Upper lobe of left lung (tissue), 6 donors: ENCODE measurements at regions not wholly inside any gene's neighbourhood (a gene's known extent, or its start where the extent isn't known, plus 50 kb on each side); places are given as distances from the start of the nearest gene placed in this dataset.
A peak's percentile ranks its signal among the peaks of the same experiment; 100 is the strongest.

Experiments used
- ATAC-seq, 2 donors: fragments of 200-7000 bp; cut with Tn5 transposase; one replicate each; pipeline ENCODE4 v1.9.1; 2022; ENCODE audit warnings: mild to moderate bottlenecking in 2 of 2, moderate library complexity in 2 of 2; ENCODE audit not compliant: low FRiP score in 2 of 2
- DNase-seq, 2 donors: peaks; one replicate each; pipeline ENCODE4 v3.0.0-alpha.2; 2019 to 2020
- H3K27ac ChIP-seq, 4 donors: fragments of 200-600 bp; sonication (generic); one replicate each; pipeline ENCODE4 v1.5.1; 2016 to 2019
- H3K27me3 ChIP-seq, 4 donors: fragments of 200-600 bp; sonication (generic); one replicate each; pipeline ENCODE4 v1.5.1; 2017 to 2019
- H3K36me3 ChIP-seq, 4 donors: fragments of 200-600 bp; sonication (generic); one replicate each; pipeline ENCODE4 v1.5.1; 2016 to 2019
- H3K4me1 ChIP-seq, 4 donors: fragments of 200-600 bp; sonication (generic); one replicate each; pipeline ENCODE4 v1.5.1; 2018 to 2019
- H3K4me3 ChIP-seq, 4 donors: fragments of 200-600 bp; sonication (generic); one replicate each; pipeline ENCODE4 v1.5.1; 2017 to 2019; ENCODE audit warnings: mild to moderate bottlenecking in 2 of 4, moderate library complexity in 1 of 4
- H3K9me3 ChIP-seq, 4 donors: fragments of 200-600 bp; sonication (generic); one replicate each; pipeline ENCODE4 v1.5.1; 2018 to 2019
- EP300 ChIP-seq, 4 donors: sonication (generic); formaldehyde crosslinking; IDR thresholded peaks; one replicate each; pipeline ENCODE4 v1.5.1; 2017; ENCODE audit warnings: antibody characterized with exemption in 4 of 4, control low read depth in 2 of 4
- POLR2A ChIP-seq, 4 donors: fragments of 450-650 bp; IDR thresholded peaks; one replicate each; pipeline ENCODE4 v1.5.1; 2016 to 2017; ENCODE audit warnings: antibody characterized with exemption in 4 of 4, mild to moderate bottlenecking in 2 of 4
- POLR2AphosphoS5 ChIP-seq, 2 donors: sonication (generic); formaldehyde crosslinking; IDR thresholded peaks; one replicate each; pipeline ENCODE4 v1.5.1; 2017; ENCODE audit warnings: antibody characterized with exemption in 2 of 2
- WGBS, 2 donors: methylation state at CpG; one replicate each; pipeline ENCODE4 v1.1.5; 2017 to 2018; 5-methylcytosine and 5-hydroxymethylcytosine counted together
- TF ChIP-seq, protein P1 (sequence below), 6 experiments: fragments of 450-650 bp in 4 of 6; fragments of 200-600 bp in 2 of 6; sonication (generic) in 2 of 6; IDR thresholded peaks; one replicate each; pipeline ENCODE4 v1.5.1; 2016 to 2019; ENCODE audit warnings: antibody characterized with exemption in 6 of 6
- donor health status: DM: no; HTN: no; CAD: no; lungs with moderate emphysema.
- donor health status: DM: no; HTN: yes; CAD: no; lungs with severe emphysema.

DNA sequence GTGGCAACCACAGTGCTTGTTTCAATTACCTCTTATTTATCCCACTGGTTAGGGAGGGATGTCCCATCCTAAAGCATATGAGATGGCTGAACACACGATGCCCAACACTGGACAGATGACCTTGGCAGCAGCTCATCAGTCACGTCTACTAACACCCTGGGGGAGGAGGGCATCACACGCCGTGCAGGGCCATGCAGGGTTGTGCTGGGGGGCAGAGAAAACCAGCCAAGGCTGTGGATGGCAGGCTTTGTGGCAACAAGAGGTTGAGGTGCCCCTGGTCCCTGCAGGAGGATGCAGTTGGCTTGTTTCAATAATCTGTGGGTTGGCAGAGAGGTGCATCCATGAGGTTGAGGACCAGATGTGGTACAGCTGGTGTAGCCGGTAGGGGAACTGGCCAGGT is 293.7 kb upstream of the SULF2 start:
- no peaks in the 10 kb centered on the region for H3K4me1 ChIP-seq
- H3K27ac ChIP-seq: no peak overlapping the region
- H3K27me3 ChIP-seq: no peaks in the 10 kb centered on the region
- no peaks in the 10 kb centered on the region for H3K36me3 ChIP-seq
- TF ChIP-seq EP300 (IDR thresholded peaks at IDR 0.05) (no peak), POLR2A (IDR thresholded peaks at IDR 0.05) (no peak), POLR2AphosphoS5 (IDR thresholded peaks at IDR 0.05) (no peak)
- TF ChIP-seq, protein P1, sequence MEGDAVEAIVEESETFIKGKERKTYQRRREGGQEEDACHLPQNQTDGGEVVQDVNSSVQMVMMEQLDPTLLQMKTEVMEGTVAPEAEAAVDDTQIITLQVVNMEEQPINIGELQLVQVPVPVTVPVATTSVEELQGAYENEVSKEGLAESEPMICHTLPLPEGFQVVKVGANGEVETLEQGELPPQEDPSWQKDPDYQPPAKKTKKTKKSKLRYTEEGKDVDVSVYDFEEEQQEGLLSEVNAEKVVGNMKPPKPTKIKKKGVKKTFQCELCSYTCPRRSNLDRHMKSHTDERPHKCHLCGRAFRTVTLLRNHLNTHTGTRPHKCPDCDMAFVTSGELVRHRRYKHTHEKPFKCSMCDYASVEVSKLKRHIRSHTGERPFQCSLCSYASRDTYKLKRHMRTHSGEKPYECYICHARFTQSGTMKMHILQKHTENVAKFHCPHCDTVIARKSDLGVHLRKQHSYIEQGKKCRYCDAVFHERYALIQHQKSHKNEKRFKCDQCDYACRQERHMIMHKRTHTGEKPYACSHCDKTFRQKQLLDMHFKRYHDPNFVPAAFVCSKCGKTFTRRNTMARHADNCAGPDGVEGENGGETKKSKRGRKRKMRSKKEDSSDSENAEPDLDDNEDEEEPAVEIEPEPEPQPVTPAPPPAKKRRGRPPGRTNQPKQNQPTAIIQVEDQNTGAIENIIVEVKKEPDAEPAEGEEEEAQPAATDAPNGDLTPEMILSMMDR (IDR thresholded peaks at IDR 0.05): no peak
- DNase-seq (no peak), ATAC-seq (no peak)
- no peaks in the 10 kb centered on the region for H3K9me3 ChIP-seq
- WGBS, 2 donors: 93% methylated on average over 5 of the region's 5 CpGs
- no peak overlapping the region for H3K4me3 ChIP-seq

DNA sequence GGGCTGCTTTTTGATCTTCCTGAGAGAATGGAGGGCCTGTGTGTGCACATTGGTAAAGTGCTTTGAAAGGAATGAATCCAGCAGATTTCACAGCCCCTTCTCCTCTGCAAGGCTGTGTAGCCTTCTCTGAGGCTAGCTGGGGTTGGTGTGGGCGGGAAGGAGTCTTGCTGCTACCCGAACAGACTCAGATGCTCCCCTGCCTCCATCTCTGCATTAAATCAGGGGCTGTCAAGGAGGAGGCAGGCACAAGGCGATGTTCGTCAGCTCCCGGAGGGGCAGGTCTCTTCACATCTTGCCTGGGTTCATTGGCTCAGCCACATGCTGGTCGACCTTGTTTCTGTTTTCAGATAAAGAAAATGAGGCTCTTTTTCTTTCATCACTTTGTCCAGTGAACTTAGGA is 291.5 kb upstream of the SULF2 start:
- no peak for ATAC-seq
- TF ChIP-seq EP300 (IDR thresholded peaks at IDR 0.05): no peak
- no peak for TF ChIP-seq POLR2A (IDR thresholded peaks at IDR 0.05)
- TF ChIP-seq, protein P1 (IDR thresholded peaks at IDR 0.05): no peak
- TF ChIP-seq POLR2AphosphoS5 (IDR thresholded peaks at IDR 0.05): no peak
- Histone ChIP-seq H3K4me1 (no peaks in the 10 kb centered on the region), H3K27me3 (no peaks in the 10 kb centered on the region), H3K36me3 (no peaks in the 10 kb centered on the region), H3K9me3 (no peaks in the 10 kb centered on the region), H3K27ac (no peak overlapping the region), H3K4me3 (no peak overlapping the region)
- DNase-seq: no peak
- WGBS, 2 donors: 75 to 84% methylated on average over 6 of the region's 6 CpGs

GRCh38 chr20:48076247-48076646 is 291.0 kb upstream of the SULF2 start:
- H3K4me3 ChIP-seq: no peak overlapping the region
- ATAC-seq: peak in 1 of 2 donors; percentile 54
- TF ChIP-seq POLR2AphosphoS5 (IDR thresholded peaks at IDR 0.05) (no peak), EP300 (IDR thresholded peaks at IDR 0.05) (no peak), POLR2A (IDR thresholded peaks at IDR 0.05) (no peak)
- TF ChIP-seq, protein P1 (IDR thresholded peaks at IDR 0.05): no peak
- no peak overlapping the region for H3K27ac ChIP-seq
- no peaks in the 10 kb centered on the region for H3K27me3 ChIP-seq
- no peaks in the 10 kb centered on the region for H3K9me3 ChIP-seq
- WGBS, 2 donors: 86 to 89% methylated on average over 10 to 11 of the region's 11 CpGs
- DNase-seq: no peak
- H3K36me3 ChIP-seq: no peaks in the 10 kb centered on the region
- no peaks in the 10 kb centered on the region for H3K4me1 ChIP-seq

DNA sequence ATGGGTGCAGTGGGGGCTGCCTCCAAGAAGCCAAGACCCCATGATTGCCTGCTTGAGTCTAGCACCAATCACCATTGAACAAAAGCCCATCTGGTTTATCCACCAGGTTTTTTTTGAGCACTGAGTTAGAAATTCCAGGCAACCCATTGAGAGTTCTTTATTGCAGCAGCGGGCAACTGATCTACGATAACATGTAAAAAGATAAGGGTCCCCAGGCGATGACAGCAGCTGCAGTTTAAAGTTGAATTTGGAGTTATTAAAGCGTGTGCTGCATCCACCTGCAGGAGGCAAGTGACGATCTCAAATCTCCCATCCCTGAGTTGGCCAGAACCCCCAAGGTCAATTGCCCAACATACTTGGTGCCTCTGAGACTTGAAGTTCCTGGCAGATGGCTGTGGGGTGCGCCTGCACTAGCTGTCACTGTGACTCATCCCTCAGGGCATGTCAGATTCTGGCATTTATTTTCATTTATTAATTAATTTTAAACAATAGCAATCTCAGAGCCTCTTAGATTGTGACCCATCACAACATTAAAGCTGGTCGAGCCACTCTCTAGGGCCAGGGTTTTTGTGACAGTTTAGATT is 290.4 kb upstream of the SULF2 start:
- TF ChIP-seq, protein P1 (IDR thresholded peaks at IDR 0.05): no peak
- TF ChIP-seq POLR2A (IDR thresholded peaks at IDR 0.05) (no peak), POLR2AphosphoS5 (IDR thresholded peaks at IDR 0.05) (no peak), EP300 (IDR thresholded peaks at IDR 0.05) (no peak)
- no peak overlapping the region for H3K4me3 ChIP-seq
- no peak overlapping the region for H3K27ac ChIP-seq
- no peaks in the 10 kb centered on the region for H3K4me1 ChIP-seq
- WGBS, 2 donors: 65 to 70% methylated on average over 7 of the region's 7 CpGs
- no peak for ATAC-seq
- no peaks in the 10 kb centered on the region for H3K9me3 ChIP-seq
- H3K27me3 ChIP-seq: no peaks in the 10 kb centered on the region
- DNase-seq: no peak
- no peaks in the 10 kb centered on the region for H3K36me3 ChIP-seq

GRCh38 chr20:48070991-48071652 is 285.8 kb upstream of the SULF2 start:
- DNase-seq: no peak
- no peaks in the 10 kb centered on the region for H3K36me3 ChIP-seq
- 59 to 67% methylated on average over 5 of the region's 5 CpGs for WGBS, 2 donors
- TF ChIP-seq POLR2A (IDR thresholded peaks at IDR 0.05): no peak
- TF ChIP-seq EP300 (IDR thresholded peaks at IDR 0.05): no peak
- TF ChIP-seq POLR2AphosphoS5 (IDR thresholded peaks at IDR 0.05): no peak
- TF ChIP-seq, protein P1 (IDR thresholded peaks at IDR 0.05): no peak
- ATAC-seq: peak in 1 of 2 donors; percentile 56
- H3K27me3 ChIP-seq: no peaks in the 10 kb centered on the region
- no peaks in the 10 kb centered on the region for H3K9me3 ChIP-seq
- H3K4me3 ChIP-seq: no peak overlapping the region
- no peaks in the 10 kb centered on the region for H3K4me1 ChIP-seq
- no peak overlapping the region for H3K27ac ChIP-seq
